Adrenal gland (tissue), 5 donors: ENCODE measurements at regions not wholly inside any gene's neighbourhood (a gene's known extent, or its start where the extent isn't known, plus 50 kb on each side); places are given as distances from the start of the nearest gene placed in this dataset.

Experiments used
- POLR2A ChIP-seq, 2 donors: fragments of 450-650 bp; IDR thresholded peaks; one replicate each; pipeline ENCODE4 v1.6.1; 2017; ENCODE audit warnings: antibody characterized with exemption in 2 of 2, mild to moderate bottlenecking in 2 of 2, moderate library complexity in 1 of 2
- TF ChIP-seq, protein P1 (sequence below), 6 experiments: fragments of 450-650 bp in 4 of 6; fragments of 200-600 bp in 2 of 6; sonication (generic) in 1 of 6; IDR thresholded peaks; 1 replicate in 5 of 6; 2 replicates in 1 of 6; pipeline versions ENCODE4 v1.5.1 to v1.8.0; 2016 to 2021; ENCODE audit warnings: antibody characterized with exemption in 6 of 6, mild to moderate bottlenecking in 2 of 6, moderate library complexity in 1 of 6
- donor health status: DM: no; HTN: no; CAD: no.

GRCh38 chr13:99844421-99844820, 127.1 kb downstream of the ZIC5 start:
- TF ChIP-seq, protein P1, sequence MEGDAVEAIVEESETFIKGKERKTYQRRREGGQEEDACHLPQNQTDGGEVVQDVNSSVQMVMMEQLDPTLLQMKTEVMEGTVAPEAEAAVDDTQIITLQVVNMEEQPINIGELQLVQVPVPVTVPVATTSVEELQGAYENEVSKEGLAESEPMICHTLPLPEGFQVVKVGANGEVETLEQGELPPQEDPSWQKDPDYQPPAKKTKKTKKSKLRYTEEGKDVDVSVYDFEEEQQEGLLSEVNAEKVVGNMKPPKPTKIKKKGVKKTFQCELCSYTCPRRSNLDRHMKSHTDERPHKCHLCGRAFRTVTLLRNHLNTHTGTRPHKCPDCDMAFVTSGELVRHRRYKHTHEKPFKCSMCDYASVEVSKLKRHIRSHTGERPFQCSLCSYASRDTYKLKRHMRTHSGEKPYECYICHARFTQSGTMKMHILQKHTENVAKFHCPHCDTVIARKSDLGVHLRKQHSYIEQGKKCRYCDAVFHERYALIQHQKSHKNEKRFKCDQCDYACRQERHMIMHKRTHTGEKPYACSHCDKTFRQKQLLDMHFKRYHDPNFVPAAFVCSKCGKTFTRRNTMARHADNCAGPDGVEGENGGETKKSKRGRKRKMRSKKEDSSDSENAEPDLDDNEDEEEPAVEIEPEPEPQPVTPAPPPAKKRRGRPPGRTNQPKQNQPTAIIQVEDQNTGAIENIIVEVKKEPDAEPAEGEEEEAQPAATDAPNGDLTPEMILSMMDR (IDR thresholded peaks at IDR 0.05), result no peak
- TF ChIP-seq POLR2A (IDR thresholded peaks at IDR 0.05), result no peak
